GM04504 (cell line): ENCODE measurements at regions not wholly inside any gene's neighbourhood (a gene's known extent, or its start where the extent isn't known, plus 50 kb on each side); places are given as distances from the start of the nearest gene placed in this dataset.
"Not testable (repeated sequence)": the region's sequence is repeated elsewhere in the genome, so short reads cannot be mapped to it uniquely, and the experiment has no call there.

Experiments
- DNase-seq: peaks from one replicate; pipeline ENCODE4 v3.0.0-alpha.2; 2012; ENCODE audit warnings: low read depth

DNA sequence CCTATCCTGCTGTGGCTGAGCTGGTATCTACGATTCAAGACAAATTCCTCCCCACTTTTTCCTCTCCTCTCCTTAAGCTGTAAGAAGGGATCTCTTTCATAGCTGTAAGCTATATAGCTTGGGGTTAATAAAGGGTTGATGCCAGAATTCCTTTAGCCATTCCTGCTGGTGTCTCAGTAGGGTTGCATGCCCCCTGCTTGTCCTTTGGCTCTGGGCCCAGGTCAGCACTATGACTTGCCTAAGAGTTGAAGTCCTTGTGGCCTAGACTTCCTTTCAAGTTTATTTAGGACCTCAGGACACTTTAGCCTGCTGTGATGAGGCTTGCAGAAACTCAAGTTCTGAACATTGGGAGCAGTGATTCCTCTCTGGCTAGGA, 270.0 kb downstream of the AMY1C start:
- no peak for DNase-seq

- DNase-seq: no peak
Measured at GRCh38 chr1:104028416-104029035, 278.8 kb downstream of the AMY1C start.

DNA sequence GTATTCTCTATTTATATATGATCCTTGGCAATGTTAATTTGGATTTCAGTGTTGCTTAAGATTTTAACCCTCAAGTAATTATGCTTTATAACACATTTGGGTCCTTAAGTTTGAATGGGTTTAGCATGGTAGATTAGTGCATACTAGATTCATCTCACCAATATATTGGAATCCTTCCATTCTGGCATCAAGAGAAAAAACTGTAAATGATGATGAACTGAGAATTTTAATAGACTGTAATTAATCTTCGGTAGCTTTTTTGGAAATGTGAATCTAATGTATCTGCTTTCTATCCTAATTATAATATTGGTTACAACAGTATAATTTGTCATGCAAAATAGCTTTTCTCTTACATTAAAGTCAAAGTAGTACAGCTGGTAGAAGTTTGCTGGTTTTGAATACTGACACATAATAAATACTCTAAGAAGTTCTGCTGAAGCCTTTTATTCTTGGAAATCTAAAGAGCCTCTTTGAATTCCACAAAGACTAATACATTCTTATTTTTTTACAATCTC, 279.8 kb downstream of the AMY1C start:
- DNase-seq: no peak

GRCh38 chr1:104056786-104057185, 307.1 kb downstream of the AMY1C start:
- DNase-seq: no peak

- DNase-seq: not testable (repeated sequence)
Measured at GRCh38 chr1:104057219-104057898, 307.7 kb downstream of the AMY1C start.

- not testable (repeated sequence) for DNase-seq
Measured at GRCh38 chr1:104061637-104062036, 311.9 kb downstream of the AMY1C start.

- DNase-seq: no peak
Measured at GRCh38 chr1:104064399-104064798, 314.7 kb downstream of the AMY1C start.

GRCh38 chr1:104072915-104073371, 323.2 kb downstream of the AMY1C start:
- DNase-seq: no peak

DNA sequence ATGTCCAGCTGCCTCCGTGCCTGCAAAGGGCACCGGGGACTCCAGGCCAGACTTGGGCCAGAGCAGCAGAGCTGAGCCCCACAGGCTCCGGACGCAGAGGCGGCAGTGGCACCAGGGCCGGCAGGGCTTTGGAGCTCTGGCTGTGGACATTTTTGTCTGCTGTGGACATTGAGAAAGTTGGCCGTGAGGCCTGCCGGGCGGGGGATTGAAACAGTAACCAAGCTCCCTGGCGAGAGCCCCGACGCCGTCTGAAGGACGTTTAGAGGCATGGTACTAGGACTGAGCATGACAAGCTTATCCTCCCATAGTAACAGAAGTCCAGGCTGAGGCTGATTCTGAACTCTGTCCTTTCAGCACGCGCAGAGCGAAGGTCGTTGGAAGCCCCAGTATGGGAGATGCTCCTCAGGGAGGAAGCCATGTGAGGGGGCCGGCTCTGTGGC, 323.8 kb downstream of the AMY1C start:
- DNase-seq: no peak

DNA sequence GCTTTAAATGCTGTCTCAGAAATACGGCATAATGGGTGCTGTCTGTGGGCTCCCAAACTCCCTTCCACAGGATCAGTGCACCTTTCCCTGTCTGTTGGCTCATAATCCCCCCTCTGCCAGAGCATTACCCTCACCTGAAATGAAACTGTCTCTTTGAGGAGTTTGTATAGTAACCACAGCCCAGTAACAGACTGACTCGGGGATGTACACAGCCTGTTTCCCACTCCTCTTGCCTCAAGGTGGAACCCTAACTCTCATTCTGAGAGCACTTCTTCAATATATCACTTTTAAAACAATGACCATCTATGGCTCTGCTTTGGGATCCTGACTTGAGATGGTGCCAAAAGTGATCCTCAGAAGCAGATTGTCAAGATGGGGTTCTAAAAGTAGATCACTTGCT, 332.5 kb downstream of the AMY1C start:
- DNase-seq: no peak

DNA sequence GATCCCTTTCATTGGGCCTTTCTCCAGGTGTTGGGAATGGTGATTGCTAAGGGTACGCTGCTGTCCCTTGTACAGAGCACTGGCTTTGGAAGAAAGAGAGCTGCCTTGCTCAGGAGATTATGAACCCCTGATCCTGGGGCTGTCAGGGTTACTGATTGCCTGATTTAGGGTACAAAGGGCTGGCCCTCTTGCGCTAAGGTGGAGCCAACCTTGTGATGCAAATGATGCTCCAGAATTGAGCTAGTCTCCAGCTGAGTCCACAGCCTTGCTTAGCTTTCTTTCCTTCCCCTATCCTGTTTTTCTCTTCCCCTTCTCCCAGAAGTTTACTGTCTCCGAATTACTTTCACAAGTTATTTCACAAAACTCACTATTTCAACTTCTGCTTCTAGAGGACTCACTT, 334.7 kb downstream of the AMY1C start:
- no peak for DNase-seq

GRCh38 chr1:104092698-104093097, 343.0 kb downstream of the AMY1C start:
- DNase-seq: no peak

GRCh38 chr1:104098837-104099236, 349.1 kb downstream of the AMY1C start:
- no peak for DNase-seq

DNA sequence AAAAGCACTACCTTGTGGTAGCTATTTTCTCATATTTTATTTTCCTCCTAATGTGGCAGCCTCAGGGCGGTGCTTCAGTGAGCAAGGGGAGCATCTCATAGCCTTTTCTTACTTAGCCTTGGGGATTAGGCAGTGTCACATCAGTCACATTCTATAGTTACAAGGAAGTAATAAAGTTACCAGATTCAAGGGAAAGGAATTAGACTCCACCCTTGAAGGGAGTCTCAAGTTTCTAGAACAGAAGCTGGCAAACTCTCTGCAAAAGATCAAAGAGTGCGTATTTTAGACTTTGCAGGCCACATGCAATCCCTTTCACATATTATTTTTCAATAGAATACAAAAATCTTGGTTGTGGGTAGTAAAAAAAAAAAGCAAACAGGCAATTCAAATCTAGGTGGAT, 350.4 kb downstream of the AMY1C start:
- no peak for DNase-seq

DNA sequence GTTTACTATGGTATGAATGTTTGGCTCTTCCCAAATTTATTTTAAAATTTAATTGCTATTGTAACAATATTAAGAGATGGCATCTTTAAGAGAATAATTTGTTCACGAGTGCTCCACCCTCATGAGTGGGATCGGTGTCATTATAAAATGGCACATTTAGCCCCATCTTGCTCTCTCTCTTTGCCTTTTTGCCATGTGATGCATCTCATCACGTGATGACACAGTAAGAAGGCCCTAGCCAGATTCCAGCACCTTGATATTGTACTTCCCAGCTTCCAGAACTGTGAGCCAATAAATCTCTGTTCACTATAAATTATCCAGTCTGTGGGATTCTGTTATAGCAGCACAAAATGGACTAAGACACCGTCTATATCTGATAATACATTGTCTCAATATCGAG, 355.8 kb downstream of the AMY1C start:
- no peak for DNase-seq

GRCh38 chr1:104120525-104120924, 370.8 kb downstream of the AMY1C start:
- DNase-seq: no peak

- DNase-seq: no peak
Measured at GRCh38 chr1:104121271-104121670, 371.6 kb downstream of the AMY1C start.

- no peak for DNase-seq
Measured at GRCh38 chr1:104125266-104125665, 375.6 kb downstream of the AMY1C start.

GRCh38 chr1:104125970-104126369, 376.3 kb downstream of the AMY1C start:
- DNase-seq: no peak

- no peak for DNase-seq
Measured at GRCh38 chr1:104132382-104132973, 382.8 kb downstream of the AMY1C start.

DNA sequence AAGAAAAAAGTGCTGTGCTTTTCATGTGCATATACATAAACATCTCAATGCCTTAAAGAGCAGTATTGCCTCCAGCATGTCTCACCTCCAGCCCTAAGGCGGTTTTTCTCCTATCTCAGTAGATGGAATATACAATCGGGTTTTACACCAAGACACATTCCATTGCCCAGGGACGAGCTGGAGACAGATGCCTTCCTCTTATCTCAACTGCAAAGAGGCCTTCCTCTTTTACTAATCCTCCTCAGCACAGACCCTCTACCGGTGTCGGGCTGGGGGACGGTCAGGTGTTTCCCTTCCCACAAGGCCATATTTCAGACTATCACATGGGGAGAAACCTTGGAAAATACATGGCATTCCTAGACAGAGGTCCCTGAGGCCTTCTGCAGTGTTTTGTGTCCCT, 385.3 kb downstream of the AMY1C start:
- DNase-seq: not testable (repeated sequence)

DNA sequence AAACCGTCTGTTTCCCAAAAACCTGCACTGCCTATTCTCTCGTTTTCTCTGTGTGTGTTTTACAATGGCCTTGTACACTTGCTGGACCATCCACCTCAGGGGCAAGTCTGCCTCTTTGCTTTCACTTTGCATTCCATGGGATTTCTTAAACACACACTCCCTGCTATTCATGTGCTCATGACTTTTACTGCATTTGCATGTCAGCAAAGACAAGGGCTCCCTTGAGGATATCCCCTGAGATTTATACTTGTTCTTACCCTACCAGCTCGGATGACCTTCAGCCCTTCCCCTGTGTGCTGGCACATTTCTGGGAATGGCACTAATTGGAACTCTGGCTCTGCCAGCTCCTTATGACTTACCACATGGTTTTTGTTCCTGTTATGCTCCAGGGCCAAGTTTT, 386.9 kb downstream of the AMY1C start:
- no peak for DNase-seq

DNA sequence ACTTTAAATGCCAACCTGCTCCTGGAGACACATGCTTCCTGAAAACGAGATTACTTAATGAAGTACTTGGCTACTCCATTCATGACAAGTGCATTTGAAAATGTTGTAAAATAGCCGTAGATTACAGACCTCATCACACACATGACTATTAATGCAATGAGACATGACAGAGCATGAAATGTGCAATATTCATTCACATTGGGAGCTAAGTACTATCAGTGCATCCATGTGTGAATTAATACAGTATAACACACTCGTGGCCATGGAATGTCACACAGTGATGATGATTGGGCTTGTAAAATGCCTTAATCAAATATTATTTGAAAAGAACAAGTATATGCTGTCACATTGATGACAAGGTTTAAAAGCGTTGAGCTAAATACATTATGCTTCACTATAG, 407.0 kb downstream of the AMY1C start:
- no peak for DNase-seq
